ENCODE measurements at regions not wholly inside any gene's neighbourhood (a gene's known extent, or its start where the extent isn't known, plus 50 kb on each side); places are given as distances from the start of the nearest gene placed in this dataset.

DNA sequence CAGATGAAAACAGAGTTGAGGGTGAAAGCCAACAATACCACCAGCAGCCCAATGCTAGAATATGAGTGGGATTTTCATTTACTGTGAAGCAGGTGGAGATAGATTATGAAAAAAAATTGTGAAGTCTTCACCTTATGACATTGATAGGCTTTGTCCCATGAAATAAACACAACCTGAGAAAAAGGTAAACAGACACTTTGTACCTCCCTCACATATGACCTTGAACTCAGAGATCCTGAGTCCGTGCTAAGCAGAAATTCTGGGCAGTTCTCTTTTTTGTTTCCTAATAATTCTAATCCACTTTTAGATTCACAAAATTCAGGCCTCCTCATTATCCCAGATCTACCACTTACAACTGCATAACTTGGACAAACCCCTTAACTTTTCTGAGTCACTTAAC, 127.3 kb upstream of the RORB start:
- H3K4me3 ChIP-seq (ENCODE audit: low read depth, low read length), result no peak overlapping the region
- TF ChIP-seq, protein P1, sequence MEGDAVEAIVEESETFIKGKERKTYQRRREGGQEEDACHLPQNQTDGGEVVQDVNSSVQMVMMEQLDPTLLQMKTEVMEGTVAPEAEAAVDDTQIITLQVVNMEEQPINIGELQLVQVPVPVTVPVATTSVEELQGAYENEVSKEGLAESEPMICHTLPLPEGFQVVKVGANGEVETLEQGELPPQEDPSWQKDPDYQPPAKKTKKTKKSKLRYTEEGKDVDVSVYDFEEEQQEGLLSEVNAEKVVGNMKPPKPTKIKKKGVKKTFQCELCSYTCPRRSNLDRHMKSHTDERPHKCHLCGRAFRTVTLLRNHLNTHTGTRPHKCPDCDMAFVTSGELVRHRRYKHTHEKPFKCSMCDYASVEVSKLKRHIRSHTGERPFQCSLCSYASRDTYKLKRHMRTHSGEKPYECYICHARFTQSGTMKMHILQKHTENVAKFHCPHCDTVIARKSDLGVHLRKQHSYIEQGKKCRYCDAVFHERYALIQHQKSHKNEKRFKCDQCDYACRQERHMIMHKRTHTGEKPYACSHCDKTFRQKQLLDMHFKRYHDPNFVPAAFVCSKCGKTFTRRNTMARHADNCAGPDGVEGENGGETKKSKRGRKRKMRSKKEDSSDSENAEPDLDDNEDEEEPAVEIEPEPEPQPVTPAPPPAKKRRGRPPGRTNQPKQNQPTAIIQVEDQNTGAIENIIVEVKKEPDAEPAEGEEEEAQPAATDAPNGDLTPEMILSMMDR (conservative IDR thresholded peaks at IDR 0.05; ENCODE audit: low read depth, low read length), result no peak
- no peak for DNase-seq (ENCODE audit: low read depth)

DNA sequence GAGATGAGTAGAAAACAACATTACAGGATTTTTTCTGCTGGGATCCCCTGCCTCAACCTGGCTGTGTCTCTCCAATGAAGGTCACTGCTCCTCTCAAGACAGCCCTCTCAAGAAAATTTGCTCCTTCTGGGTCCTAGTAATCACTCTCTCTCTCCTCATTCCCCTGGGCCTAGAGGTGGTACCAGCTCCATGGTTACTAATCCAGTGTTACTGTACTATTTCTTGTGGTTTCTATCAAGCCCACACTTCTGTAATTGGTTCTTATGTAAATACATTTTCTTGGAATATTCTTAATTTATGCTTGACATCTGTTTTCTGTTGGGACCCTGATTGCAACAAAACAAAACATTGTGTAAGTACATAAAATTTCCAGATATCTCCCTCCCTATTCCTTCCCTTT, 123.8 kb upstream of the RORB start:
- TF ChIP-seq, protein P1 (conservative IDR thresholded peaks at IDR 0.05; ENCODE audit: low read depth, low read length), result no peak
- DNase-seq (ENCODE audit: low read depth), result no peak

GRCh38 chr9:74379718-74380117, 117.4 kb upstream of the RORB start:
- DNase-seq (ENCODE audit: low read depth), result peak; percentile 69
- H3K4me3 ChIP-seq (ENCODE audit: low read depth, low read length), result no peak overlapping the region
- TF ChIP-seq, protein P1 (conservative IDR thresholded peaks at IDR 0.05; ENCODE audit: low read depth, low read length), result peak; percentile 64

More for the DNA sequence above, 123.8 kb upstream of the RORB start:
- H3K4me3 ChIP-seq (ENCODE audit: low read depth, low read length), result no peak overlapping the region

- no peak overlapping the region for H3K4me3 ChIP-seq (ENCODE audit: low read depth, low read length)
- TF ChIP-seq, protein P1 (conservative IDR thresholded peaks at IDR 0.05; ENCODE audit: low read depth, low read length), result no peak
- DNase-seq (ENCODE audit: low read depth), result no peak
These were observed 105.3 kb upstream of the RORB start for GRCh38 chr9:74391816-74392215.

DNA sequence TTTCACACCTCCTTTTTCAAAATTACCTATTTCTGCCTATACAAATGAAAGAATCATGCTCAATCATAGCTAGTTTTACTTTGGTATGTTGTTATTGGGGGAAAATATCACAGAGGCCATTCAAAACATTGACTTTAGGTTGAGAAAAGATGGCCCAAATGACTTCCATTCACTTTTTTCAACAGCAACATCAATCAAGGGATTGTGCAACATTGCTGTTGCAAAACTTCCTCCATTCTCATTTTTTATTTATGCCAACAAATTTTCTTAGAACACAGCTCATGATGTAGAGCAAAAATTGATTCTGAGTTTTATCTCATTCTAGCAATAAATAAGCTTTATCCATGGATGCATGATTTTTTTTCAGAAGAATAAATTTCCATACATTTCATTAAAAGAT, 93.6 kb upstream of the RORB start:
- no peak overlapping the region for H3K4me3 ChIP-seq (ENCODE audit: low read depth, low read length)
- no peak for DNase-seq (ENCODE audit: low read depth)
- TF ChIP-seq, protein P1 (conservative IDR thresholded peaks at IDR 0.05; ENCODE audit: low read depth, low read length), result no peak

GRCh38 chr9:74404620-74405019, 92.5 kb upstream of the RORB start:
- no peak overlapping the region for H3K4me3 ChIP-seq (ENCODE audit: low read depth, low read length)
- TF ChIP-seq, protein P1 (conservative IDR thresholded peaks at IDR 0.05; ENCODE audit: low read depth, low read length), result no peak
- DNase-seq (ENCODE audit: low read depth), result no peak

GRCh38 chr9:74407166-74407565, 90.0 kb upstream of the RORB start:
- TF ChIP-seq, protein P1 (conservative IDR thresholded peaks at IDR 0.05; ENCODE audit: low read depth, low read length), result no peak
- DNase-seq (ENCODE audit: low read depth), result no peak
- H3K4me3 ChIP-seq (ENCODE audit: low read depth, low read length), result no peak overlapping the region
